ENCODE measurements at regions not wholly inside any gene's neighbourhood (a gene's known extent, or its start where the extent isn't known, plus 50 kb on each side); places are given as distances from the start of the nearest gene placed in this dataset.
A peak's percentile ranks its signal among the peaks of the same experiment; 100 is the strongest.

GRCh38 chr2:116747103-116747502 is 1067.4 kb upstream of the DDX18 start:
- TF ChIP-seq CTCF (conservative IDR thresholded peaks at IDR 0.05; ENCODE audit: low read length) (peak; percentile 35; the same call in 1 of the 2 replicates), EZH2phosphoT487 (IDR thresholded peaks at IDR 0.05; ENCODE audit: borderline replicate concordance, low read depth, low read length) (no peak)
